ENCODE measurements at regions not wholly inside any gene's neighbourhood (a gene's known extent, or its start where the extent isn't known, plus 50 kb on each side); places are given as distances from the start of the nearest gene placed in this dataset.

DNA sequence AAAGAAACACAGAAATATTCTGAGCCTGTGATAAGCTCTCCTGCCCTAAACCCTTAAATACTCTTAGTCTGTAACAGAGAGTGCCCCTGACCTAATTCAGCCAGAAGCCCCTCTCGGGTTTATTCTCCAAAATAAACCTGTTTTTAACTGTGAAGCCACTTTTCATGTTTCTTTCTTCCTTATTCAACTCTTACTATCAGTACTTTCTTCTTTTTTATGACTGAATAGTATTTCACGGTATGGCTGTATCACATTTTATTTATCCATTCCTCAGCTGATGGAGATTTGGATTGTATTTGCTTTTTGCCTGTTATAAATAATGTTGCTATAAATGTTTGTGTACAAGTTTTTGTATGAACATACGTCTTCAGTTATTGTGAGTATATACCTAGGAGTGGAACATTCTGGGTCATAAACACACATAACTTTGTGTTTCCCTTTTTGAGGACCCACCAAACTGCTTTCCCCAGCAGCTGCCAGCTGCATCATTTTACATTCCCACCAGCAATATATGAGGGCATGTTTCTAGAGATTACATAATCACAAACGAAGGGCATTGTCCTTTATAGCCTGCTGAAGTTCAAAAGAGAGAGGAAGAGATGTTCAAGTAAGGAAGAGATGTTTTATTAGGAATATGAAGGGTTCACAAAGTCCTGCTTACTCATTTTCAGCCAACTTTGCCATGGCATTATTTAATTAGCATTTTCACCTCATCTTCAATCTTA, 199.4 kb upstream of the NUDT4 start:
- TF ChIP-seq POLR2A (IDR thresholded peaks at IDR 0.05) (no peak), EP300 (IDR thresholded peaks at IDR 0.05) (no peak)
- TF ChIP-seq, protein P1, sequence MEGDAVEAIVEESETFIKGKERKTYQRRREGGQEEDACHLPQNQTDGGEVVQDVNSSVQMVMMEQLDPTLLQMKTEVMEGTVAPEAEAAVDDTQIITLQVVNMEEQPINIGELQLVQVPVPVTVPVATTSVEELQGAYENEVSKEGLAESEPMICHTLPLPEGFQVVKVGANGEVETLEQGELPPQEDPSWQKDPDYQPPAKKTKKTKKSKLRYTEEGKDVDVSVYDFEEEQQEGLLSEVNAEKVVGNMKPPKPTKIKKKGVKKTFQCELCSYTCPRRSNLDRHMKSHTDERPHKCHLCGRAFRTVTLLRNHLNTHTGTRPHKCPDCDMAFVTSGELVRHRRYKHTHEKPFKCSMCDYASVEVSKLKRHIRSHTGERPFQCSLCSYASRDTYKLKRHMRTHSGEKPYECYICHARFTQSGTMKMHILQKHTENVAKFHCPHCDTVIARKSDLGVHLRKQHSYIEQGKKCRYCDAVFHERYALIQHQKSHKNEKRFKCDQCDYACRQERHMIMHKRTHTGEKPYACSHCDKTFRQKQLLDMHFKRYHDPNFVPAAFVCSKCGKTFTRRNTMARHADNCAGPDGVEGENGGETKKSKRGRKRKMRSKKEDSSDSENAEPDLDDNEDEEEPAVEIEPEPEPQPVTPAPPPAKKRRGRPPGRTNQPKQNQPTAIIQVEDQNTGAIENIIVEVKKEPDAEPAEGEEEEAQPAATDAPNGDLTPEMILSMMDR (IDR thresholded peaks at IDR 0.05), result no peak

Measured in tibial nerve (tissue), 4 donors.